GM21381 (cell line): ENCODE measurements at regions not wholly inside any gene's neighbourhood (a gene's known extent, or its start where the extent isn't known, plus 50 kb on each side); places are given as distances from the start of the nearest gene placed in this dataset.

Experiments
- ATAC-seq: cut with Tn5 transposase; IDR thresholded peaks from one replicate; pipeline ENCODE4 v1.9.1; 2021; ENCODE audit warnings: mild to moderate bottlenecking, moderate library complexity; ENCODE audit not compliant: unreplicated experiment

DNA sequence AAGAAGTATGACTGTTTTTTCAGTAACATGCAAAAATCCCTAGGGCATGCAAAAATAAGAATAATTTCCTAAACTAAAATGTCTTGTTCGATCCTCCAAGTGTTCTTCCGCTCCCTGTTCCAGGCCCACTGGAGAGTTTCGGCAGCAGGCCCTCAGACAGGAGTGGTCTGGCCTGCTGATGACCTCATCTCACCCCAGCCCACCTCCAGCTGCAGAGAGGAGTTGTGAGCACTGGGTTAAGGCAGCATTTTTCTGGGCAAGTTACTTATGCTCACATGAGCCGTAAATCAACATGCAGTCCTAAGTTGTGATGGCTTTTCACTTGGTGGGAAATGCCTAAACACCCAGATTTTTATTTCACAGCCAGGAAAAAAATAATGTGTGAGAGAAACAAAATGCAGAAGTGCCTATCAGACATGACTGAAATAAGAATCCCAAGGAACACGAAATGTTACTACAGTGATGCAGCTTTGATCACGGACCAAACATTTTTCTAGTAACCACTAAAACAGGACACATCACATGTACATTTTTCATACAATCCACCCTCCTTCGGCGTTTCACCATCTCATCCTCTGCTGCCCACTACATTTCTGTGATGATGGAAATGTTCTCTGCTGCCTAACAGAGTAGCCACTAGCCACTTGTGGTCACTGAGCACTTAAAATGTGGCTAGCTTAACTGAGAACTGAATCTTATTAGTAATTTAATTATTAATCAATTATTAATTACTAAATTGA, 153.3 kb upstream of the TBL1X start:
- no peak for ATAC-seq

DNA sequence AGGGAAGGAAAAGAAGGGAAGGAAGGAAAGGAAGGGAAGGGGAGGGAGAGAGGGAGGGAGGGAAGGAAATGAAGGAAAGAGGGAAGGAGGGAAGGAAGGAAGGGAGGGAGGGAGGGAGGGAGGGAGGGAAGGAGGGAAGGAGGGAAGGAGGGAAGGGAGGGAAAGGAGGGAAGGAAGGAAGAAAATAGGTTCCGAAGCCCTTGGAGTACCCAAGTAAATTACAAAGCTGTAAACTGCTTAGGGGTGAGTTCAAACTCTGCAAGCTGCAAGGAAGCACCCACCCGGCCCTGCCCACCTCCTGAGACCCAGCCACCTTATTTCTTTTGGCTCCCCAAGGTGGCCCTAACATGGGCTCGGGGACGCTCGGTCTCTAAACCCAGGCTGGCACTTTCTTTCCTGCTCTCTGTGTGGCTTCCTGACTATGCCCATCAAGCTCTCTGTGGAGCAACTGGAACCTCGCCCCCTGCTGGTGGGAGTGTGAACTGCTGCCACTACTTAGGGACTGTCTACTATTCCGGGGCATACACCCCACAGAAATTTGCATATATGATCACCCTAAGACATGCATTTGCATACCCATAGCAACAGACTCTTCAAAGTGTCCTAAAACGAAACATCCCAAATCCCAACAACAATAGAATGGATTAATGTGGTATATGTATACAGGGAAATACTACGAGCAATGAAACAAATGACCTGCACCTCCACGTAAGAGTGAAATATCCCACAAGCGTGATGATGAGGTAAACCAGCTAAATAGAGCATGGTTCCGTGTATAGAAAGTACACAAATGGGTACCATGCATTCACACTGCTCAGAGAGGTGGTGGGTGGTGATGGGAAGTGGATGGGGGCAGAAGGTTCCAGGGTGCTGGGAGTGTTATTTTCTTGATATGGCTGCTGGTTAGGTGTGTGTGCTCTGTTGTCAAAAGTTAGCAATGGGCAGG, 151.7 kb upstream of the TBL1X start:
- ATAC-seq, result peak; percentile 77

GRCh38 chrX:9315086-9315485, 149.8 kb upstream of the TBL1X start:
- ATAC-seq, result no peak

- ATAC-seq, result no peak
Observed at GRCh38 chrX:9316096-9316495, 148.8 kb upstream of the TBL1X start.

- ATAC-seq, result no peak
Observed at GRCh38 chrX:9317176-9317575, 147.7 kb upstream of the TBL1X start.

GRCh38 chrX:9318213-9318612, 146.6 kb upstream of the TBL1X start:
- ATAC-seq, result no peak

- no peak for ATAC-seq
Observed at GRCh38 chrX:9318766-9319165, 146.1 kb upstream of the TBL1X start.

- ATAC-seq, result no peak
Observed at GRCh38 chrX:9320940-9321339, 143.9 kb upstream of the TBL1X start.

- no peak for ATAC-seq
Observed at GRCh38 chrX:9324676-9325075, 140.2 kb upstream of the TBL1X start.

GRCh38 chrX:9326369-9326768, 138.5 kb upstream of the TBL1X start:
- ATAC-seq, result no peak

DNA sequence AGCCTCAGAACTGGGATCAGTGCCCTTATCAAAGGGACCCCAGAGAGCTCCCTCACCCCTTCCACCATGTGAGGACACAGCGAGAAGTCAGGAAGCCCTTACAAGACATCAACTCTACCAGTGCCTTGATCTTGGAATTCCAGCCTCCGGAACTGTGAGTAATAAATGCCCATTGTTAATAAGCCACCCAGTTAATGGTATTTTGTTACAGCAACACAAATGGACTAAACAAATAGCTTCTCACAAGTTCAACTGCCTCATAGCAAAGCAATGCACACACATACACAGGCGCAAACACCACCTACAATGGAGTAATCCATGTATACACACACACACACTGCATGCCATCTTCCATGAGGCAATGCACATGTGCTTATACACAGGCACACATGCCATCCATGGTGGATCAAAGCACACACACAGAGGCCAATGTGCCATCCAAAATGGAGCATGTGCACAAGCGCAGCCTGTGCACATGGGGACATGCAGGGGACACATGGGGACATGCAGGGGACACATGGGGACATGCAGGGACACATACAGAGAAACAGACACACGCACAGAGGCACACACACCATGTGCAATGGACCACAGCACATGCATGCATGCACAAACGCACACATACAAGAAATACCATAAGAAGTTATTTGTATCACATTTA, 137.6 kb upstream of the TBL1X start:
- no peak for ATAC-seq

GRCh38 chrX:9327747-9328145, 137.1 kb upstream of the TBL1X start:
- ATAC-seq, result no peak

- no peak for ATAC-seq
Observed at GRCh38 chrX:9329056-9329455, 135.8 kb upstream of the TBL1X start.

GRCh38 chrX:9330249-9330982, 134.4 kb upstream of the TBL1X start:
- no peak for ATAC-seq

DNA sequence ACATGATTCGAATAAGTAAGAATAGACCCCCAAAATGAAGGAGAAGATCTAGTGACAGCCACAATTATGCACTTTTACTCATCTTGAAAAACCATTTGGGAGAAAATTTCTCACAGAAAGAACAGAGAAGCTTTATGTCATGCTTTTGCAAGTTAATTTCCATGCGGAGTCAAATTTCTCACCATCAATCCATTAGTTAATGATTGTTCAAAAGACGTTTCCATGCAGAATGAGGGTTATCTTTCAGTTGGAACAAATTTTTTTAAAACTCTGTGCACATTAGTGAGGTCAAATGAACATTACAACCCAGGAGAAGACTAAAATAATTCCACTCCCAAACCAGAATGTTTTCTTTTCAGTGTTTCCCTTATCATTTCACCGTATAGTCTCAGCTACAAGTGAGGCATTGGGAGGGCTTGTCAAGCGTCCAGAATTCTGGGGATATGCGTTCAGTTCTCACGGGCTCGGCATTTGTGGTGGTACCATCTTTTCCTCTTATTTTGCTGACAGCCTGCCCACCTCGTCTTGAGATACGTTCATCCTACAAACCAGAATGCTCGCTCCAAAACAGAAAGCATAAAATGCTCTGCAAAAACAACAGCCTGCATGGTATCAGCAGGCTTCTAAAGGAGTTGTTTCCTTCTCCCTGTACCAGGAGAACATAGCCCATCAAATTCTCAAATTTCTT, 130.8 kb upstream of the TBL1X start:
- no peak for ATAC-seq

GRCh38 chrX:9335251-9335650, 129.6 kb upstream of the TBL1X start:
- ATAC-seq, result no peak

DNA sequence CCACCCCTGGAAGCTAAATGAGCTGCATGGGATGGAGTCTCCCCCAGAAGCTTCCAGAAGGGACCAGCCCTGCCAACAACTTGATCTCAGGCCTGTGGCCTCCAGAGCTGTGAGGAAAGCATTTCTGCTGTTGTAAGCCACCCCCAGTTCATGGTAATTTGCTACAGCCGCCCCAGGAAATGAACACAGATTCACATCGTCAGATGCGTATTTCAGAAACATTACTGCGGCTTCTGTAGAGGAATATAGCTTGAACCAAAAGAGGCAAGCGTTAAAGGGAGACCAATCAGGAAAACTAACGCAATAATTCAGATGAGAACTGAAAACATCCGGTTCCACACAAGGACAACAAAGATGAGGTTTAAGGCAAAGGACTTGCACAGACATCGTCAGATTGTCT, 128.4 kb upstream of the TBL1X start:
- ATAC-seq, result no peak

- no peak for ATAC-seq
Observed at GRCh38 chrX:9337046-9337445, 127.8 kb upstream of the TBL1X start.

DNA sequence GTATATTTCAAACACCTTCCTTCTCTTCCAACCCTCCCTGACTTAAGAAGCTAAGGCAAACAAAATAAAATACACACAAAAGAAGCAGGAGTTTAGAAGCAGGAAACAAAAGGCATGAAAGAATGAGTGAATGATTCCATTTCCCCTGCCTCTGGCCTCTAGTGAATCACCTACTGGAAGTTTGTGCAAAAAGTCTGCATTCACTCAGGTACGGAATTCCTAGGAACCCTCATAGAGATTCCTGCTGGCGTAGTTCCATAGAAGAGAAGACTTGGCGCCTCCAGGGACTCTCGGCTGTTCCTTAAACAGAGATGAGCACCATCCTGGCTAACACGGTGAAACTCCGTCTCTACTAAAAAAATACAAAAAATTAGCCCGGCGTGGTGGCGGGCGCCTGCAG, 125.9 kb upstream of the TBL1X start:
- ATAC-seq, result no peak
